Stimulated activated naive CD8-positive, alpha-beta T cell treated with anti-CD3 and anti-CD28 coated beads, Interleukin-15, amount 100 ng/mL, for 72 hours (primary cell): ENCODE measurements at regions not wholly inside any gene's neighbourhood (a gene's known extent, or its start where the extent isn't known, plus 50 kb on each side); places are given as distances from the start of the nearest gene placed in this dataset.
"Not testable (repeated sequence)": the region's sequence is repeated elsewhere in the genome, so short reads cannot be mapped to it uniquely, and the experiment has no call there.

Source experiments
- ATAC-seq: fragments of 150-1000 bp; cut with Tn5 transposase; 2 replicates; pipeline ENCODE4 v1.10.0; 2021; ENCODE audit warnings: mild to moderate bottlenecking, moderate library complexity
- DNase-seq, 2 donors: peaks; one replicate each; pipeline ENCODE4 v3.0.0; 2021 to 2022
- H3K27ac Mint-ChIP-seq, 2 donors: one replicate each; pipeline ENCODE4 v1.8.0; 2022; ENCODE audit warnings: mild to moderate bottlenecking in 2 of 2, mixed read lengths in 2 of 2, moderate library complexity in 2 of 2
- H3K27me3 Mint-ChIP-seq: one replicate; pipeline ENCODE4 v1.8.0; 2022; ENCODE audit warnings: mixed read lengths
- H3K4me1 Mint-ChIP-seq: one replicate; pipeline ENCODE4 v1.8.0; 2022; ENCODE audit warnings: mild to moderate bottlenecking, mixed read lengths
- H3K4me3 Mint-ChIP-seq, 2 donors: one replicate each; pipeline ENCODE4 v1.8.0; 2022; ENCODE audit warnings: mild to moderate bottlenecking in 2 of 2, mixed read lengths in 2 of 2, moderate library complexity in 1 of 2
- H3K9me3 Mint-ChIP-seq, 2 donors: one replicate each; pipeline ENCODE4 v1.8.0; 2022; ENCODE audit warnings: mixed read lengths in 2 of 2

GRCh38 chr5:101068298-101068697, 165.2 kb upstream of the ST8SIA4 start:
- Mint-ChIP-seq H3K9me3 (no peaks in the 10 kb centered on the region), H3K27ac (no peak overlapping the region), H3K27me3 (no peaks in the 10 kb centered on the region), H3K4me3 (no peak overlapping the region), H3K4me1 (no peaks in the 10 kb centered on the region)
- ATAC-seq (no peak), DNase-seq (no peak)

GRCh38 chr5:101067429-101067828, 164.3 kb upstream of the ST8SIA4 start:
- Mint-ChIP-seq H3K9me3 (peaks cover 0 to under 1% of the 10 kb centered on the region in 2 donors), H3K27me3 (no peaks in the 10 kb centered on the region), H3K4me3 (no peak overlapping the region), H3K27ac (no peak overlapping the region), H3K4me1 (no peaks in the 10 kb centered on the region)
- no peak for ATAC-seq
- DNase-seq, result no peak

- Mint-ChIP-seq H3K27ac (no peak overlapping the region), H3K9me3 (peaks cover 5 to 13% of the 10 kb centered on the region in 2 donors), H3K4me1 (no peaks in the 10 kb centered on the region), H3K27me3 (no peaks in the 10 kb centered on the region), H3K4me3 (no peak overlapping the region)
- ATAC-seq, result no peak
- no peak for DNase-seq
These were observed 159.8 kb upstream of the ST8SIA4 start for GRCh38 chr5:101062902-101063301.

GRCh38 chr5:101047181-101047580, 144.1 kb upstream of the ST8SIA4 start:
- Mint-ChIP-seq H3K9me3 (no peaks in the 10 kb centered on the region), H3K4me1 (peaks cover 9% of the 10 kb centered on the region), H3K27ac (no peak overlapping the region), H3K4me3 (no peak overlapping the region), H3K27me3 (no peaks in the 10 kb centered on the region)
- DNase-seq (peak in 1 of 2 donors; percentile 8), ATAC-seq (peak; percentile 72)

GRCh38 chr5:101045689-101046088, 142.6 kb upstream of the ST8SIA4 start:
- peaks cover 9% of the 10 kb centered on the region for H3K4me1 Mint-ChIP-seq
- ATAC-seq (no peak), DNase-seq (no peak)
- no peak overlapping the region for H3K27ac Mint-ChIP-seq
- no peaks in the 10 kb centered on the region for H3K9me3 Mint-ChIP-seq
- H3K4me3 Mint-ChIP-seq, result no peak overlapping the region
- H3K27me3 Mint-ChIP-seq, result no peaks in the 10 kb centered on the region

- not testable (repeated sequence) for H3K9me3 Mint-ChIP-seq, H3K27me3 Mint-ChIP-seq, DNase-seq, H3K27ac Mint-ChIP-seq, H3K4me3 Mint-ChIP-seq, ATAC-seq, H3K4me1 Mint-ChIP-seq
These were observed 136.9 kb upstream of the ST8SIA4 start for GRCh38 chr5:101040002-101040401.

GRCh38 chr5:101036778-101037177, 133.7 kb upstream of the ST8SIA4 start:
- Mint-ChIP-seq H3K27me3 (no peaks in the 10 kb centered on the region), H3K27ac (no peak overlapping the region), H3K4me3 (no peak overlapping the region), H3K9me3 (peaks cover 16 to 19% of the 10 kb centered on the region in 2 donors), H3K4me1 (no peaks in the 10 kb centered on the region)
- no peak for ATAC-seq
- no peak for DNase-seq

- Mint-ChIP-seq H3K27ac (no peak overlapping the region), H3K27me3 (no peaks in the 10 kb centered on the region), H3K9me3 (peaks cover 16 to 19% of the 10 kb centered on the region in 2 donors), H3K4me1 (no peaks in the 10 kb centered on the region), H3K4me3 (no peak overlapping the region)
- DNase-seq, result no peak
- ATAC-seq, result no peak
These were observed 132.3 kb upstream of the ST8SIA4 start for GRCh38 chr5:101035425-101035824.

GRCh38 chr5:101024299-101024698, 121.2 kb upstream of the ST8SIA4 start:
- Mint-ChIP-seq H3K27ac (no peak overlapping the region), H3K27me3 (no peaks in the 10 kb centered on the region), H3K4me3 (no peak overlapping the region), H3K9me3 (no peaks in the 10 kb centered on the region), H3K4me1 (no peaks in the 10 kb centered on the region)
- no peak for DNase-seq
- no peak for ATAC-seq

GRCh38 chr5:101018299-101018698, 115.2 kb upstream of the ST8SIA4 start:
- Mint-ChIP-seq H3K27ac (no peak overlapping the region), H3K4me3 (no peak overlapping the region), H3K27me3 (no peaks in the 10 kb centered on the region), H3K9me3 (no peaks in the 10 kb centered on the region), H3K4me1 (no peaks in the 10 kb centered on the region)
- no peak for ATAC-seq
- no peak for DNase-seq

GRCh38 chr5:101012880-101013279, 109.8 kb upstream of the ST8SIA4 start:
- H3K27me3 Mint-ChIP-seq, result no peaks in the 10 kb centered on the region
- DNase-seq, result no peak
- no peaks in the 10 kb centered on the region for H3K9me3 Mint-ChIP-seq
- no peak overlapping the region for H3K4me3 Mint-ChIP-seq
- ATAC-seq, result no peak
- H3K4me1 Mint-ChIP-seq, result no peaks in the 10 kb centered on the region
- no peak overlapping the region for H3K27ac Mint-ChIP-seq

GRCh38 chr5:101009758-101010519, 106.9 kb upstream of the ST8SIA4 start:
- no peak overlapping the region for H3K27ac Mint-ChIP-seq
- H3K4me3 Mint-ChIP-seq, result no peak overlapping the region
- peaks cover 0 to 8% of the 10 kb centered on the region in 2 donors for H3K9me3 Mint-ChIP-seq
- DNase-seq (no peak), ATAC-seq (no peak)
- no peaks in the 10 kb centered on the region for H3K4me1 Mint-ChIP-seq
- no peaks in the 10 kb centered on the region for H3K27me3 Mint-ChIP-seq

- Mint-ChIP-seq H3K9me3 (no peaks in the 10 kb centered on the region), H3K4me1 (no peaks in the 10 kb centered on the region), H3K27me3 (no peaks in the 10 kb centered on the region), H3K27ac (no peak overlapping the region), H3K4me3 (no peak overlapping the region)
- ATAC-seq (no peak), DNase-seq (no peak)
These were observed 89.3 kb upstream of the ST8SIA4 start for GRCh38 chr5:100992354-100992753.

- H3K4me3 Mint-ChIP-seq, H3K27me3 Mint-ChIP-seq, H3K4me1 Mint-ChIP-seq, ATAC-seq, H3K27ac Mint-ChIP-seq, H3K9me3 Mint-ChIP-seq, DNase-seq: not testable (repeated sequence)
These were observed 80.5 kb upstream of the ST8SIA4 start for GRCh38 chr5:100983601-100984000.

GRCh38 chr5:100974082-100974481, 71.0 kb upstream of the ST8SIA4 start:
- DNase-seq (no peak), ATAC-seq (no peak)
- no peak overlapping the region for H3K27ac Mint-ChIP-seq
- H3K4me3 Mint-ChIP-seq, result no peak overlapping the region
- no peaks in the 10 kb centered on the region for H3K4me1 Mint-ChIP-seq
- H3K27me3 Mint-ChIP-seq, result no peaks in the 10 kb centered on the region
- no peaks in the 10 kb centered on the region for H3K9me3 Mint-ChIP-seq

- H3K27ac Mint-ChIP-seq, result no peak overlapping the region
- DNase-seq, result no peak
- no peaks in the 10 kb centered on the region for H3K9me3 Mint-ChIP-seq
- H3K4me1 Mint-ChIP-seq, result no peaks in the 10 kb centered on the region
- ATAC-seq, result no peak
- H3K4me3 Mint-ChIP-seq, result no peak overlapping the region
- H3K27me3 Mint-ChIP-seq, result no peaks in the 10 kb centered on the region
These were observed 67.7 kb upstream of the ST8SIA4 start for GRCh38 chr5:100970646-100971255.
